ENCODE measurements at regions not wholly inside any gene's neighbourhood (a gene's known extent, or its start where the extent isn't known, plus 50 kb on each side); places are given as distances from the start of the nearest gene placed in this dataset.

- DNase-seq (ENCODE audit: low read depth in 2 of 2), result no peak
These were observed 397.6 kb upstream of the RGMA start for GRCh38 chr15:93486407-93487117.

GRCh38 chr15:93485438-93486327 lies 396.7 kb upstream of the RGMA start:
- DNase-seq (ENCODE audit: low read depth in 2 of 2), result no peak

- DNase-seq (ENCODE audit: low read depth in 2 of 2), result no peak
These were observed 394.9 kb upstream of the RGMA start for GRCh38 chr15:93483923-93484322.

GRCh38 chr15:93482731-93483130 lies 393.7 kb upstream of the RGMA start:
- no peak for DNase-seq (ENCODE audit: low read depth in 2 of 2)

GRCh38 chr15:93479715-93480114 lies 390.7 kb upstream of the RGMA start:
- DNase-seq (ENCODE audit: low read depth in 2 of 2), result no peak

GRCh38 chr15:93478947-93479346 lies 389.9 kb upstream of the RGMA start:
- DNase-seq (ENCODE audit: low read depth in 2 of 2), result no peak

GRCh38 chr15:93477721-93478120 lies 388.7 kb upstream of the RGMA start:
- DNase-seq (ENCODE audit: low read depth in 2 of 2), result no peak

- DNase-seq (ENCODE audit: low read depth in 2 of 2), result no peak
These were observed 388.2 kb upstream of the RGMA start for GRCh38 chr15:93477188-93477587.

GRCh38 chr15:93476491-93477177 lies 387.6 kb upstream of the RGMA start:
- DNase-seq (ENCODE audit: low read depth in 2 of 2), result no peak

- no peak for DNase-seq (ENCODE audit: low read depth in 2 of 2)
These were observed 385.7 kb upstream of the RGMA start for GRCh38 chr15:93474728-93475127.

- no peak for DNase-seq (ENCODE audit: low read depth in 2 of 2)
These were observed 381.0 kb upstream of the RGMA start for GRCh38 chr15:93469994-93470393.

- no peak for DNase-seq (ENCODE audit: low read depth in 2 of 2)
These were observed 378.3 kb upstream of the RGMA start for GRCh38 chr15:93467337-93467736.

GRCh38 chr15:93466380-93466779 lies 377.4 kb upstream of the RGMA start:
- no peak for DNase-seq (ENCODE audit: low read depth in 2 of 2)

GRCh38 chr15:93462690-93463089 lies 373.7 kb upstream of the RGMA start:
- DNase-seq (ENCODE audit: low read depth in 2 of 2), result no peak

GRCh38 chr15:93460717-93461116 lies 371.7 kb upstream of the RGMA start:
- DNase-seq (ENCODE audit: low read depth in 2 of 2), result no peak

GRCh38 chr15:93459396-93459795 lies 370.4 kb upstream of the RGMA start:
- no peak for DNase-seq (ENCODE audit: low read depth in 2 of 2)

GRCh38 chr15:93458597-93458996 lies 369.6 kb upstream of the RGMA start:
- no peak for DNase-seq (ENCODE audit: low read depth in 2 of 2)

- no peak for DNase-seq (ENCODE audit: low read depth in 2 of 2)
These were observed 365.8 kb upstream of the RGMA start for GRCh38 chr15:93454788-93455187.

GRCh38 chr15:93452537-93453211 lies 363.7 kb upstream of the RGMA start:
- no peak for DNase-seq (ENCODE audit: low read depth in 2 of 2)

GRCh38 chr15:93451822-93452221 lies 362.8 kb upstream of the RGMA start:
- DNase-seq (ENCODE audit: low read depth in 2 of 2), result no peak

GRCh38 chr15:93451265-93451664 lies 362.3 kb upstream of the RGMA start:
- no peak for DNase-seq (ENCODE audit: low read depth in 2 of 2)

- no peak for DNase-seq (ENCODE audit: low read depth in 2 of 2)
These were observed 360.8 kb upstream of the RGMA start for GRCh38 chr15:93449798-93450197.
